Heart right ventricle (tissue), 16 donors: ENCODE measurements at regions not wholly inside any gene's neighbourhood (a gene's known extent, or its start where the extent isn't known, plus 50 kb on each side); places are given as distances from the start of the nearest gene placed in this dataset.

Experiments
- ATAC-seq, 8 donors: fragments of 200-7000 bp; cut with Tn5 transposase; one replicate each; pipeline ENCODE4 v1.9.1; 2020; ENCODE audit warnings: mild to moderate bottlenecking in 8 of 8, moderate library complexity in 8 of 8, moderate number of reproducible peaks in 1 of 8
- DNase-seq, 2 donors: peaks; one replicate each; pipeline ENCODE4 v3.0.0-alpha.2; 2020
- H3K27ac ChIP-seq, 10 donors: fragments of 200-600 bp; sonication (generic) in 2 of 10; one replicate each; pipeline versions ENCODE4 v1.5.0 to v1.8.0; 2020 to 2022; ENCODE audit warnings: mild to moderate bottlenecking in 3 of 10
- H3K27me3 ChIP-seq, 7 donors: fragments of 200-600 bp; one replicate each; pipeline ENCODE4 v1.8.0; 2021 to 2022; ENCODE audit warnings: mild to moderate bottlenecking in 2 of 7
- H3K36me3 ChIP-seq, 9 donors: fragments of 200-600 bp; sonication (generic) in 1 of 9; one replicate each; pipeline versions ENCODE4 v1.5.0 to v1.8.0; 2020 to 2022; ENCODE audit warnings: mild to moderate bottlenecking in 2 of 9
- H3K4me1 ChIP-seq, 9 donors: fragments of 200-600 bp; sonication (generic) in 1 of 9; one replicate each; pipeline versions ENCODE4 v1.5.0 to v1.8.0; 2020 to 2022; ENCODE audit warnings: mild to moderate bottlenecking in 4 of 9
- H3K4me3 ChIP-seq, 10 donors: fragments of 200-600 bp; sonication (generic) in 2 of 10; one replicate each; pipeline versions ENCODE4 v1.5.0 to v1.8.0; 2020 to 2022; ENCODE audit warnings: mild to moderate bottlenecking in 7 of 10, moderate library complexity in 2 of 10
- H3K9me3 ChIP-seq, 11 donors: fragments of 200-600 bp in 10 of 11; sonication (generic) in 2 of 11; one replicate each; pipeline versions ENCODE4 v1.5.0 to v1.8.0; 2013 to 2022; ENCODE audit warnings: mild to moderate bottlenecking in 2 of 11, control low read depth in 1 of 11, moderate library complexity in 1 of 11
- CTCF ChIP-seq, 9 donors: fragments of 200-600 bp; sonication (generic) in 2 of 9; IDR thresholded peaks; one replicate each; pipeline versions ENCODE4 v1.5.0 to v1.8.0; 2021 to 2022; ENCODE audit warnings: antibody characterized with exemption in 9 of 9, mild to moderate bottlenecking in 5 of 9, moderate library complexity in 1 of 9
- WGBS, 2 donors: extraction: QIAGEN DNeasy Blood & Tissue Kit; methylation state at CpG; one replicate each; pipeline ENCODE4 v1.1.7; 2013; ENCODE audit warnings: inconsistent platforms in 1 of 2; 5-methylcytosine and 5-hydroxymethylcytosine counted together
- intact Hi-C, 10 donors: fragments of 100-400 bp; cut with DNase I; formaldehyde crosslinking; loops; one replicate each; pipeline versions ENCODE4 v1.11.1 to v1.14.2; 2022
- donor health status: Arrhythmogenic right ventricular cardiomyopathy.
- donor health status: ischemic (EF 13 %, LVEDD 7.1; RV severe dilation, severe dysfunction).
- donor health status: healthy with polysubstance abuse.
- donor health status: DM: no; HTN: yes; CAD: no.
- donor health status: DM: no; HTN: no; CAD: no.
- donor health status: ischemic (EF 25% LVEDD 6.9; RV normal size, moderate dysfunction).
- donor health status: ischemic (EF 25% LVEDD 5.7; RV mildly dilated, moderate dysfunction).
- donor health status: healthy.
- donor health status: DM: yes; HTN: yes; CAD: no.
- donor health status: Ischemic cardiomyopathy.
- donor health status: ischemic (EF 35%, LVEDD 5.7; RV mildly dilated, moderate dysfunction).
- donor health status: nonischemic (EF 11% LVEDD 7.7; RV severe dilation, severe dysfunction).
- donor health status: DM: yes; HTN: yes; CAD: no.
- donor health status: PGD.
- donor health status: ischemic (EF 29% LVEDD 5.4; RV normal size, mild dysfunction).
- donor health status: nonischemic (EF 23%, LVEDD 6.1; RV moderate dilation, normal function).

- intact Hi-C loops, result no loop called here
- H3K36me3 ChIP-seq, result no peaks in the 10 kb centered on the region
- no peaks in the 10 kb centered on the region for H3K9me3 ChIP-seq
- H3K27ac ChIP-seq, result no peak overlapping the region
- no peak for TF ChIP-seq CTCF (IDR thresholded peaks at IDR 0.05)
- H3K4me1 ChIP-seq, result peaks cover 0 to 20% (median 5%) of the 10 kb centered on the region in 9 donors
- DNase-seq (no peak), ATAC-seq (no peak)
- no peaks in the 10 kb centered on the region for H3K27me3 ChIP-seq
- 88% methylated on average over 5 of the region's 5 CpGs for WGBS, 2 donors
- H3K4me3 ChIP-seq, result no peak overlapping the region
These were observed 692.8 kb downstream of the EPM2A start for GRCh38 chr6:145042559-145042958.

- DNase-seq (no peak), ATAC-seq (peak in 5 of 8 donors; percentile 31 to 61 (median 45))
- peaks cover 0 to 20% (median 5%) of the 10 kb centered on the region in 9 donors for H3K4me1 ChIP-seq
- 47 to 63% methylated on average over 5 of the region's 5 CpGs for WGBS, 2 donors
- intact Hi-C loops, result no loop called here
- peak overlapping the region in 6 of 10 donors; percentile 9 to 56 (median 33) for H3K27ac ChIP-seq
- no peaks in the 10 kb centered on the region for H3K9me3 ChIP-seq
- TF ChIP-seq CTCF (IDR thresholded peaks at IDR 0.05), result no peak
- H3K36me3 ChIP-seq, result no peaks in the 10 kb centered on the region
- H3K27me3 ChIP-seq, result no peaks in the 10 kb centered on the region
- no peak overlapping the region for H3K4me3 ChIP-seq
These were observed 691.3 kb downstream of the EPM2A start for GRCh38 chr6:145043926-145044500.

GRCh38 chr6:145044641-145045246 is 690.6 kb downstream of the EPM2A start:
- intact Hi-C loops, result no loop called here
- peak overlapping the region in 8 of 10 donors; percentile 9 to 56 (median 25) for H3K27ac ChIP-seq
- H3K27me3 ChIP-seq, result no peaks in the 10 kb centered on the region
- ATAC-seq, result peak in 6 of 8 donors; percentile 68 to 95 (median 88)
- no peak for DNase-seq
- no peak overlapping the region for H3K4me3 ChIP-seq
- no peaks in the 10 kb centered on the region for H3K36me3 ChIP-seq
- no peaks in the 10 kb centered on the region for H3K9me3 ChIP-seq
- WGBS, 2 donors, result 4 to 12% methylated on average over 3 of the region's 3 CpGs
- peaks cover 0 to 20% (median 5%) of the 10 kb centered on the region in 9 donors for H3K4me1 ChIP-seq
- no peak for TF ChIP-seq CTCF (IDR thresholded peaks at IDR 0.05)

- TF ChIP-seq CTCF (IDR thresholded peaks at IDR 0.05), result no peak
- Histone ChIP-seq H3K4me3 (no peak overlapping the region), H3K27me3 (no peaks in the 10 kb centered on the region), H3K36me3 (no peaks in the 10 kb centered on the region), H3K9me3 (no peaks in the 10 kb centered on the region), H3K27ac (no peak overlapping the region), H3K4me1 (peaks cover 0 to 20% (median 5%) of the 10 kb centered on the region in 9 donors)
- ATAC-seq (no peak), DNase-seq (no peak)
- intact Hi-C loops, result no loop called here
These were observed 689.7 kb downstream of the EPM2A start for GRCh38 chr6:145045582-145045981.
